ENCODE measurements at regions not wholly inside any gene's neighbourhood (a gene's known extent, or its start where the extent isn't known, plus 50 kb on each side); places are given as distances from the start of the nearest gene placed in this dataset.
"Not testable (repeated sequence)": the region's sequence is repeated elsewhere in the genome, so short reads cannot be mapped to it uniquely, and the experiment has no call there.

DNA sequence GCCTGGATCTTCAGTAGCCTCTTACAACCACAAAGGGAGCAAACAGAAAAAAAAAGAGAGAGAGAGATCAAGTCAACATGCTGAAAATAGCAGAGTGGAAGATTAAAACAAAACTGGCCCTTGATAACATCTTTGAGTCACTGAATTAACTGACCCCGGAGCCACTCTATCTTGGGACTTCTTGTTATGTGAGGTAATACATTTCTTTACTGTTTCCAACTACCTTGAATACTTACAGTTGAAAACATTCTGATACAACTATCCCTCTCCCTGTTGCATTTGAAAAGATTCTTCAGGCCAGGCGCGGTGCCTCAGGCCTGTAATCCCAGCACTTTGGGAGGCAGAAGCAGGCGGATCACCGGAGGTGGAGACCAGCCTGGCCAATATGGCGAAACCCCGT is 208.1 kb downstream of the MEMO1 start:
- Histone ChIP-seq H2BK120ac (ENCODE audit: low read depth, low read length, poor library complexity, severe bottlenecking) (no peak overlapping the region), H2AK5ac (ENCODE audit: insufficient read length, low read length) (no peak overlapping the region), H3K4me2 (ENCODE audit: insufficient read depth, insufficient read length, low read length) (no peak overlapping the region), H2BK20ac (ENCODE audit: low read depth, low read length, poor library complexity, severe bottlenecking) (no peak overlapping the region), H3K56ac (ENCODE audit: insufficient read length, low read depth, low read length) (no peak overlapping the region), H3T11ph (ENCODE audit: low read length) (no peak overlapping the region), H3K18ac (ENCODE audit: insufficient read length, low read depth, low read length) (no peak overlapping the region), H4K20me1 (ENCODE audit: control insufficient read depth, insufficient read depth, insufficient read length) (no peaks in the 10 kb centered on the region), H3K14ac (ENCODE audit: insufficient read depth, low read length) (no peak overlapping the region), H3K79me2 (ENCODE audit: insufficient read depth, low read length) (no peaks in the 10 kb centered on the region), H3K23me2 (ENCODE audit: insufficient read length, low read depth, low read length, poor library complexity, severe bottlenecking) (no peaks in the 10 kb centered on the region), H4K91ac (ENCODE audit: insufficient read length, low read depth, low read length) (no peak overlapping the region), H4K5ac (ENCODE audit: insufficient read length, low read depth, low read length) (no peak overlapping the region), H2BK5ac (ENCODE audit: insufficient read length, low read length) (no peak overlapping the region), H3K27ac (ENCODE audit: insufficient read length, low read depth, low read length) (no peak overlapping the region), H2BK12ac (ENCODE audit: insufficient read length, low read depth, low read length) (no peak overlapping the region), H3K27me3 (ENCODE audit: insufficient read depth, low read length) (no peaks in the 10 kb centered on the region), H2BK15ac (ENCODE audit: low read depth, low read length) (no peak overlapping the region), H3K23ac (ENCODE audit: insufficient read length, low read depth, low read length) (no peak overlapping the region), H3K9ac (ENCODE audit: extremely low read depth, insufficient read length, low read length) (no peak overlapping the region), H3K79me1 (ENCODE audit: insufficient read depth, low read depth, low read length, poor library complexity, severe bottlenecking) (no peaks in the 10 kb centered on the region), H3K9me3 (ENCODE audit: control insufficient read depth, low read depth, low read length) (no peaks in the 10 kb centered on the region), H3K4ac (ENCODE audit: low read depth, low read length) (no peak overlapping the region), H3K4me1 (ENCODE audit: insufficient read depth, low read length) (no peaks in the 10 kb centered on the region), H4K8ac (replicated peaks; ENCODE audit: insufficient read length, low read depth, low read length) (no peak overlapping the region), H2AFZ (ENCODE audit: low read length) (no peak overlapping the region)
- TF ChIP-seq CTCF (conservative IDR thresholded peaks at IDR 0.05), result no peak
- H3K4me1 Mint-ChIP-seq, result peaks cover 7 to 10% of the 10 kb centered on the region in 2 experiments
- H3K27ac Mint-ChIP-seq, result no peak overlapping the region
- DNase-seq, result no peak
- H3K4me3 Mint-ChIP-seq, result no peak overlapping the region
- peaks cover 10 to 19% of the 10 kb centered on the region in 2 experiments for H3K9me3 Mint-ChIP-seq
- WGBS (ENCODE audit: extremely low coverage, insufficient read length, low lambda C conversion rate), result no CpG with 5 or more reads among the region's 7 CpGs
- H3K36me3 Mint-ChIP-seq (ENCODE audit: insufficient read depth in 1 of 3, low read depth in 3 of 3), result no peaks in the 10 kb centered on the region; a peak in 2 of 7 replicates
- H3K27me3 Mint-ChIP-seq (ENCODE audit: low read depth), result no peaks in the 10 kb centered on the region

GRCh38 chr2:31799282-31799681 is 211.5 kb downstream of the MEMO1 start:
- DNase-seq; H3K56ac ChIP-seq (ENCODE audit: insufficient read length, low read depth, low read length); H2BK12ac ChIP-seq (ENCODE audit: insufficient read length, low read depth, low read length); H3K27me3 Mint-ChIP-seq (ENCODE audit: low read depth); H3K23ac ChIP-seq (ENCODE audit: insufficient read length, low read depth, low read length); H3K79me2 ChIP-seq (ENCODE audit: insufficient read depth, low read length); H3K27ac ChIP-seq (ENCODE audit: insufficient read length, low read depth, low read length); H3K27me3 ChIP-seq (ENCODE audit: insufficient read depth, low read length); H3K4ac ChIP-seq (ENCODE audit: low read depth, low read length); H3K4me1 ChIP-seq (ENCODE audit: insufficient read depth, low read length); H2BK120ac ChIP-seq (ENCODE audit: low read depth, low read length, poor library complexity, severe bottlenecking); H3K18ac ChIP-seq (ENCODE audit: insufficient read length, low read depth, low read length); H4K8ac ChIP-seq (replicated peaks; ENCODE audit: insufficient read length, low read depth, low read length); H3K4me2 ChIP-seq (ENCODE audit: insufficient read depth, insufficient read length, low read length); H3K27ac Mint-ChIP-seq; H3T11ph ChIP-seq (ENCODE audit: low read length); H3K9ac ChIP-seq (ENCODE audit: extremely low read depth, insufficient read length, low read length); H2BK15ac ChIP-seq (ENCODE audit: low read depth, low read length); H3K79me1 ChIP-seq (ENCODE audit: insufficient read depth, low read depth, low read length, poor library complexity, severe bottlenecking); H3K23me2 ChIP-seq (ENCODE audit: insufficient read length, low read depth, low read length, poor library complexity, severe bottlenecking); H2AFZ ChIP-seq (ENCODE audit: low read length); H2AK5ac ChIP-seq (ENCODE audit: insufficient read length, low read length); H2BK20ac ChIP-seq (ENCODE audit: low read depth, low read length, poor library complexity, severe bottlenecking); H3K4me3 Mint-ChIP-seq; H2BK5ac ChIP-seq (ENCODE audit: insufficient read length, low read length); H4K5ac ChIP-seq (ENCODE audit: insufficient read length, low read depth, low read length); H3K9me3 ChIP-seq (ENCODE audit: control insufficient read depth, low read depth, low read length); H3K14ac ChIP-seq (ENCODE audit: insufficient read depth, low read length); H4K20me1 ChIP-seq (ENCODE audit: control insufficient read depth, insufficient read depth, insufficient read length); H4K91ac ChIP-seq (ENCODE audit: insufficient read length, low read depth, low read length): not testable (repeated sequence)
- Mint-ChIP-seq H3K9me3 (peaks cover 37 to 41% of the 10 kb centered on the region in 2 experiments), H3K36me3 (ENCODE audit: insufficient read depth in 1 of 3, low read depth in 3 of 3) (peaks cover 9 to 15% (median 11%) of the 10 kb centered on the region in 3 experiments; a peak in 6 of 7 replicates), H3K4me1 (peaks cover 7 to 10% of the 10 kb centered on the region in 2 experiments)
- no CpG with 5 or more reads among the region's 4 CpGs for WGBS (ENCODE audit: extremely low coverage, insufficient read length, low lambda C conversion rate)

All from H9 (cell line).